Body of pancreas (tissue), 4 donors: ENCODE measurements at regions not wholly inside any gene's neighbourhood (a gene's known extent, or its start where the extent isn't known, plus 50 kb on each side); places are given as distances from the start of the nearest gene placed in this dataset.
"Not testable (repeated sequence)": the region's sequence is repeated elsewhere in the genome, so short reads cannot be mapped to it uniquely, and the experiment has no call there.

Source experiments
- ATAC-seq: fragments of 150-250 bp; one replicate; pipeline ENCODE4 v1.9.1; 2016
- DNase-seq, 4 donors: peaks; one replicate each; pipeline ENCODE4 v3.0.0-alpha.2; 2019
- H3K27ac ChIP-seq, 4 donors: fragments of 200-600 bp; sonication (generic); 1 replicate in 3 of 4; 2 replicates in 1 of 4; pipeline versions ENCODE4 v1.5.1 to v1.6.1; 2016 to 2019; ENCODE audit warnings: mild to moderate bottlenecking in 1 of 4, mixed read lengths in 1 of 4, moderate library complexity in 1 of 4
- H3K27me3 ChIP-seq, 2 donors: fragments of 200-600 bp; sonication (generic); one replicate each; pipeline ENCODE4 v1.6.0; 2016; ENCODE audit warnings: mild to moderate bottlenecking in 1 of 2
- H3K36me3 ChIP-seq, 2 donors: fragments of 200-600 bp; sonication (generic); replicated peaks in 1 of 2; 2 replicates each; pipeline ENCODE4 v1.5.1; 2016; ENCODE audit warnings: low read depth in 2 of 2; ENCODE audit not compliant: insufficient read depth in 1 of 2
- H3K4me1 ChIP-seq: fragments of 200-600 bp; sonication (generic); one replicate; pipeline ENCODE4 v1.6.0; 2016
- H3K4me3 ChIP-seq, 2 donors: fragments of 200-600 bp; sonication (generic); 1 replicate in 1 of 2; 2 replicates in 1 of 2; pipeline ENCODE4 v1.5.1; 2016 to 2019
- H3K9me3 ChIP-seq, 3 donors: fragments of 200-600 bp; sonication (generic); 1 replicate in 2 of 3; 2 replicates in 1 of 3; pipeline ENCODE4 v1.5.1; 2016
- CTCF ChIP-seq, 7 experiments: fragments of 450-650 bp in 4 of 7; fragments of 200-600 bp in 3 of 7; sonication (generic) in 3 of 7; IDR thresholded peaks; one replicate each; pipeline ENCODE4 v1.5.1; 2016 to 2019; ENCODE audit warnings: antibody characterized with exemption in 7 of 7
- POLR2A ChIP-seq, 3 donors: fragments of 450-650 bp; IDR thresholded peaks; one replicate each; pipeline ENCODE4 v1.6.1; 2016; ENCODE audit warnings: antibody characterized with exemption in 3 of 3, mild to moderate bottlenecking in 2 of 3
- WGBS, 2 donors: methylation state at CpG; one replicate each; pipeline ENCODE4 v1.1.5; 2017; 5-methylcytosine and 5-hydroxymethylcytosine counted together
- intact Hi-C: fragments of 100-400 bp; cut with DNase I; formaldehyde crosslinking; loops from one replicate; pipeline ENCODE4 v1.15.1; 2023

- Histone ChIP-seq H3K4me3 (no peak overlapping the region), H3K4me1 (no peaks in the 10 kb centered on the region), H3K27ac (no peak overlapping the region), H3K9me3 (peaks cover 0 to 7% (median 0%) of the 10 kb centered on the region in 3 donors), H3K36me3 (no peaks in the 10 kb centered on the region), H3K27me3 (no peaks in the 10 kb centered on the region)
- TF ChIP-seq POLR2A (IDR thresholded peaks at IDR 0.05) (no peak), CTCF (IDR thresholded peaks at IDR 0.05) (no peak)
- ATAC-seq, result no peak
- intact Hi-C loops, result no loop called here
- DNase-seq, result no peak
Measured at GRCh38 chr9:79089054-79089560, 482.7 kb upstream of the TLE4 start.

GRCh38 chr9:79089851-79090250 is 481.9 kb upstream of the TLE4 start:
- H3K36me3 ChIP-seq, H3K27ac ChIP-seq, H3K27me3 ChIP-seq, intact Hi-C loops, DNase-seq, H3K9me3 ChIP-seq, H3K4me1 ChIP-seq, ATAC-seq, H3K4me3 ChIP-seq: not testable (repeated sequence)
- WGBS, 2 donors, result 38 to 41% methylated on average over 2 of the region's 2 CpGs

GRCh38 chr9:79103257-79103656 is 468.5 kb upstream of the TLE4 start:
- intact Hi-C loops, H3K9me3 ChIP-seq, H3K4me1 ChIP-seq, H3K4me3 ChIP-seq, H3K36me3 ChIP-seq, H3K27me3 ChIP-seq, ATAC-seq, H3K27ac ChIP-seq, DNase-seq: not testable (repeated sequence)
- 87 to 92% methylated on average over 16 of the region's 17 CpGs for WGBS, 2 donors

DNA sequence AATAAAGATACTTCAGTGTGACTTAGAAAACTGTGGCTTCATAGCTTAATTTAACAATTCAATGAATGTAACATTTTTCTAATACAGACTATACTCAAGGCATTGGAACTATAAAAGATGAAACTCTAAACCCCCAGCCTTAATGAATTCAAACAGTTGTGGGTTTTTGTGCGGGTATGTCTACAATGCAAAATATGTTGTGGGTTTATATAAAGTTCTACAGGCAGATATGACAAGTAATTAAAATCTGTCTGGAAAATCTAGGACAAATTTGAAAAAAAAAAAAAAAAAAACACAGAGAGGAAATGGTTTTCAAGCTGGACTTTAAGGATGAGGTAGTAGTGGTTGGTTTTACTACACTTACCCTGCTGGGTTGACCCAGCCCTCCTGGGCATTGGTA is 467.5 kb upstream of the TLE4 start:
- no peak for DNase-seq
- H3K27ac ChIP-seq, result no peak overlapping the region
- no peaks in the 10 kb centered on the region for H3K4me1 ChIP-seq
- no peak overlapping the region for H3K4me3 ChIP-seq
- no peaks in the 10 kb centered on the region for H3K27me3 ChIP-seq
- no peaks in the 10 kb centered on the region for H3K36me3 ChIP-seq
- ATAC-seq, result no peak
- no peaks in the 10 kb centered on the region for H3K9me3 ChIP-seq
- TF ChIP-seq CTCF (IDR thresholded peaks at IDR 0.05), result no peak
- WGBS, 2 donors, result 85 to 94% methylated on average over 1 of the region's 1 CpG
- intact Hi-C loops, result no loop called here

DNA sequence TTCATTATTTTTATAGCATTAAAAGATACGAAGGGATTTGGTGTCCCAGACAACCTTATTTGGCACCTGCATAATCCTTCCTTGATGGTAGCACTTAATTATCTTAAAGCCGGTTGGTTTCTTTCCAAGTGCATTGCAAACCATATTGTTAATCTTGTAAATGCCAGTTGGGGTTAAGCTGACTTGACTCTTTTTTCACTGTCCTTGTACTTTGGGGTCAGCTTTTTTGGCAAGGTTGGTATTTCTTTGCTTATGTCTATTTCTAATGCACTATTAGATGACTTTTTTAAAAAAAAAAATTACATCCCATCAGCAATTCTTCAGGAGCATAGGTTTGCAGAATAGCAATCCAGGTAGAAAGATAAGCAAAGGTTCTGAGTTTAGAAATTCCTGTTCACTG is 466.8 kb upstream of the TLE4 start:
- 67 to 74% methylated on average over 2 of the region's 2 CpGs for WGBS, 2 donors
- Histone ChIP-seq H3K27ac (no peak overlapping the region), H3K9me3 (no peaks in the 10 kb centered on the region), H3K36me3 (no peaks in the 10 kb centered on the region), H3K4me1 (no peaks in the 10 kb centered on the region), H3K4me3 (no peak overlapping the region), H3K27me3 (no peaks in the 10 kb centered on the region)
- DNase-seq (no peak), ATAC-seq (no peak)
- intact Hi-C loops, result no loop called here
- TF ChIP-seq POLR2A (IDR thresholded peaks at IDR 0.05) (no peak), CTCF (IDR thresholded peaks at IDR 0.05) (no peak)

DNA sequence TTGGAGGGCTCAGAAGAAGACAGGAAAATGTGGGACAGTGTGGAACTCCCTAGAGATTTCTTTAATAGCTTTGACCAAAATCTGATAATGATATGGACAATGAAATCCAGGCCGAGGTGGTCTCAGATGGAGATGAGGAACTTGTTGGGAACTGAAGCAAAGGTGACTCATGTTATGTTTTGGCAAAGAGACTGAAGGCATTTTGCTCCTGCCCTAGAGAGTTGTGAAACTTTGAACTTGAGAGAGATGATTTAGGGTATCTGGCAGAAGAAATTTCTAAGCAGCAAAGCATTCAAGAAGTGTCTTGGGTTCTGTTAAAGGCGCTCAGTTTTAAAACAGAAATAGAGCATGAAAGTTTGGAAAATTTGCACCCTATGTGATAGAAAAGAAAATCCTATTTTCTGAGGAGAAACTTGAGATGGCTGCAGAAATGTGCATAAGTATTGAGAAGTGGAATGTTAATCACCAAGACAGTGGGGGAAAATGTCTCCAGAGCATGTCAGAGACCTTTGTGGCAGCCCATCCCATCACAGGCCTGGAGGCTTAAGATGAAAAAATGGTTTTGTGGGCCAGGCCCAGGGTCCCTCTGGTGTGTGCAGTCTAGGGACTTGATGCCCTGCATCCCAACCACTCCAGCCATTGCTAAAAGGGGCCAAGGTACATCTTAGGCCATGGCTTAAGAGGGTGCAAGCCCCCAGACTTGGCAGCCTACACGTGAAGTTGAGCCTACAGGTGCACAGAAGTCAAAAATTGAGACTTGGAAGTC is 463.7 kb upstream of the TLE4 start:
- no peak for ATAC-seq
- WGBS, 2 donors, result 71 to 73% methylated on average over 3 of the region's 3 CpGs
- intact Hi-C loops, result no loop called here

More for the DNA sequence above, 463.7 kb upstream of the TLE4 start:
- H3K27me3 ChIP-seq, result no peaks in the 10 kb centered on the region
- no peak overlapping the region for H3K27ac ChIP-seq
- TF ChIP-seq CTCF (IDR thresholded peaks at IDR 0.05) (no peak), POLR2A (IDR thresholded peaks at IDR 0.05) (no peak)
- no peaks in the 10 kb centered on the region for H3K36me3 ChIP-seq
- no peaks in the 10 kb centered on the region for H3K4me1 ChIP-seq
- no peaks in the 10 kb centered on the region for H3K9me3 ChIP-seq
- DNase-seq, result no peak
- no peak overlapping the region for H3K4me3 ChIP-seq
